CD4-positive, alpha-beta memory T cell (primary cell): ENCODE measurements at regions not wholly inside any gene's neighbourhood (a gene's known extent, or its start where the extent isn't known, plus 50 kb on each side); places are given as distances from the start of the nearest gene placed in this dataset.
"Not testable (repeated sequence)": the region's sequence is repeated elsewhere in the genome, so short reads cannot be mapped to it uniquely, and the experiment has no call there.

ENCODE experiments used
- CTCF ChIA-PET: fragments of 350-600 bp; sonication (Branson Sonifier 250); formaldehyde crosslinking; loops from one replicate; lab custom pipeline; 2021; ENCODE audit warnings: inconsistent platforms; ENCODE audit not compliant: partially characterized antibody; lab: Charles Lee
- POLR2A ChIA-PET: fragments of 350-600 bp; sonication (Branson Sonifier 250); formaldehyde crosslinking; loops from one replicate; lab custom pipeline; 2021; ENCODE audit not compliant: partially characterized antibody; lab: Charles Lee
- DNase-seq, 5 donors: peaks; one replicate each; pipeline versions ENCODE4 v3.0.0 to v3.0.0-alpha.2; 2020 to 2022; ENCODE audit warnings: mixed read lengths in 1 of 5
- H3K27ac ChIP-seq: one replicate; pipeline ENCODE4 v1.7.0; 2013; ENCODE audit warnings: low read depth, low read length
- H3K27me3 ChIP-seq: 2 replicates; pipeline ENCODE4 v1.7.0; 2013; ENCODE audit warnings: mild to moderate bottlenecking, low read length, moderate library complexity; ENCODE audit not compliant: insufficient read depth
- H3K36me3 ChIP-seq: 2 replicates; pipeline ENCODE4 v1.7.0; 2013; ENCODE audit warnings: mild to moderate bottlenecking, low read length, moderate library complexity; ENCODE audit not compliant: insufficient read depth
- H3K4me1 ChIP-seq: 2 replicates; pipeline ENCODE4 v1.7.0; 2013; ENCODE audit warnings: mild to moderate bottlenecking, low read length, moderate library complexity; ENCODE audit not compliant: insufficient read depth
- H3K4me3 ChIP-seq, 2 donors: one replicate each; pipeline ENCODE4 v1.7.0; 2013; ENCODE audit warnings: low read length in 2 of 2, mild to moderate bottlenecking in 1 of 2
- H3K9me3 ChIP-seq, 2 donors: one replicate each; pipeline ENCODE4 v1.7.0; 2013; ENCODE audit warnings: low read length in 2 of 2, control low read depth in 1 of 2; ENCODE audit not compliant: control insufficient read depth in 1 of 2
- H3K27ac Mint-ChIP-seq, 7 donors: one replicate each; pipeline ENCODE4 v1.8.0; 2020 to 2021; ENCODE audit warnings: mixed read lengths in 7 of 7, mild to moderate bottlenecking in 6 of 7, inconsistent platforms in 3 of 7, moderate library complexity in 3 of 7
- H3K27me3 Mint-ChIP-seq, 2 donors: one replicate each; pipeline ENCODE4 v1.8.0; 2020 to 2021; ENCODE audit warnings: mixed read lengths in 2 of 2
- H3K36me3 Mint-ChIP-seq, 2 donors: one replicate each; pipeline ENCODE4 v1.8.0; 2020 to 2021; ENCODE audit warnings: mixed read lengths in 2 of 2, inconsistent platforms in 1 of 2, mild to moderate bottlenecking in 1 of 2
- H3K4me1 Mint-ChIP-seq, 4 donors: one replicate each; pipeline ENCODE4 v1.8.0; 2020 to 2021; ENCODE audit warnings: mixed read lengths in 4 of 4, mild to moderate bottlenecking in 1 of 4
- H3K4me3 Mint-ChIP-seq, 8 donors: one replicate each; pipeline ENCODE4 v1.8.0; 2020 to 2021; ENCODE audit warnings: mixed read lengths in 8 of 8, mild to moderate bottlenecking in 7 of 8, moderate library complexity in 6 of 8, inconsistent platforms in 3 of 8
- H3K9me3 Mint-ChIP-seq, 8 donors: one replicate each; pipeline ENCODE4 v1.8.0; 2020 to 2021; ENCODE audit warnings: mixed read lengths in 8 of 8, mild to moderate bottlenecking in 5 of 8, inconsistent platforms in 3 of 8, moderate library complexity in 1 of 8
- intact Hi-C: fragments of 100-400 bp; cut with micrococcal nuclease; formaldehyde crosslinking; loops from one replicate; pipeline ENCODE4 v1.15.1; 2023

DNA sequence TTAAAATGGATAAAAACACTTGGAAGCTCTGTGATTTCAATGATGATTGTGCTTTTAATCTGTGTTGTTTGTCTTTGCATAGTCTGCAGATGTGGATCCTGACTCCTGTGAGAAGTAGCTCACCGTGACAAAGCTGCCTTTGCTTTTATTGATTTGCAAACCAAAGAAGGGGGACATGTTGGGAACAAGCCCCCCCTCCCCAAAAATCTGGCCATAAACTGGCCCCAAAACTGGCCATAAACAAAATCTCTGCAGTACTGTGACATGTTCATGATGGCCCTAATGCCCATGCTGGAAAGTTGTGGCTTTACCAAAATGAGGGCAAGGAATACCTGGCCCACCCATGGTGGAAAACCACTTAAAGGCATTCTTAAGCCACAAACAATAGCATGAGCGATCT is 202.4 kb downstream of the YTHDC2 start:
- CTCF ChIA-PET, POLR2A ChIA-PET: not testable (repeated sequence)
- peaks cover 8 to 39% (median 29%) of the 10 kb centered on the region in 8 donors for H3K9me3 Mint-ChIP-seq

DNA sequence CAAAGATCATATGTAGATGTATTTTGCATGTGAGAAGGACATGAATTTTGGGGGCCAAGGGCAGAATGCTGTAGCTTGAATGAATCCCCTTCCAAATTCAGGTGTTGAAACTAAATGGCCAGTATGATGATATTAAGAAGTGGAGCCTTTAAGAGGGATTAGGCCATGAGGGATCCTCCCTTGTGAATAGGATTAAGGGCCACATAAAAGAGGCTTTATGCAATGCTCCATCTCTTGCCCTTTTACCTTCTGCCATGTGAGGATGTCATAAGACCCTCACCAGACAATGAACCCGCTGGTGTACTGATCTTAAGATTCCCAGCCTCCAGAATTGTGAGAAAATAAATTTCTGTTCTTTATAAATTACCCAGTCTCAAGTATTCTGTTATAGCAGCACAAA is 206.1 kb downstream of the YTHDC2 start:
- H3K4me1 Mint-ChIP-seq: no peaks in the 10 kb centered on the region
- H3K4me3 ChIP-seq: no peak overlapping the region
- no peaks in the 10 kb centered on the region for H3K36me3 ChIP-seq
- peaks cover 0 to 3% of the 10 kb centered on the region in 2 donors for H3K27me3 Mint-ChIP-seq
- H3K9me3 Mint-ChIP-seq: peaks cover 7 to 33% (median 23%) of the 10 kb centered on the region in 8 donors
- H3K27me3 ChIP-seq: no peaks in the 10 kb centered on the region
- ChIA-PET CTCF (no interaction called here), POLR2A (no interaction called here)
- H3K27ac ChIP-seq: no peak overlapping the region
- H3K27ac Mint-ChIP-seq: no peak overlapping the region
- DNase-seq: no peak
- H3K9me3 ChIP-seq: peaks cover 0 to 2% of the 10 kb centered on the region in 2 donors
- no peaks in the 10 kb centered on the region for H3K4me1 ChIP-seq
- peaks cover 0 to 2% of the 10 kb centered on the region in 2 donors for H3K36me3 Mint-ChIP-seq
- intact Hi-C loops: no loop called here
- no peak overlapping the region for H3K4me3 Mint-ChIP-seq

More for the DNA sequence above, 202.4 kb downstream of the YTHDC2 start:
- H3K27me3 Mint-ChIP-seq, H3K9me3 ChIP-seq, H3K36me3 ChIP-seq, H3K27me3 ChIP-seq, DNase-seq, H3K4me3 Mint-ChIP-seq, H3K36me3 Mint-ChIP-seq, H3K4me1 Mint-ChIP-seq, H3K4me1 ChIP-seq, H3K4me3 ChIP-seq, intact Hi-C loops, H3K27ac Mint-ChIP-seq, H3K27ac ChIP-seq: not testable (repeated sequence)

DNA sequence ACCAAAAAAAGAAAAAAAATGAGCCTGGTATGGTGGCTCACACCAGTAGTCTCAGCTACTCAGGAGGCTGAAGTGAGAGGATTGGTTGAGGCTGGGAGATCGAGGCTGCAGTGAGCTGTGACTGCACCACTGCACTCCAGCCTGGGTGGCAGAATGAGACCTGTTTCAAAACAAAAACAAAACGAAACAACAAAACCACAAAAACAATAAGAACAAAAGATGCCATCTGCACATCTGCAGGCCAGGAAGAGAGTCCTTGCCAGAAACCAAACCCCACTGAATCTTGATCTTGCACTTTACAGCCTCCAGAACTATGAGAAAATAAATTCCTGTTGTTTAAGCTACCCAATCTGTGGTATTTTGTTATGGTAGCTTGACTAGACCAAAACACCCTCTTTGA is 207.7 kb downstream of the YTHDC2 start:
- no peak overlapping the region for H3K27ac ChIP-seq
- no peaks in the 10 kb centered on the region for H3K4me1 ChIP-seq
- H3K4me3 ChIP-seq: no peak overlapping the region
- ChIA-PET POLR2A (no interaction called here), CTCF (no interaction called here)
- DNase-seq: no peak
- intact Hi-C loops: no loop called here
- no peaks in the 10 kb centered on the region for H3K27me3 ChIP-seq
- no peaks in the 10 kb centered on the region for H3K9me3 ChIP-seq
- H3K4me1 Mint-ChIP-seq: no peaks in the 10 kb centered on the region
- H3K36me3 Mint-ChIP-seq: peaks cover 0 to 2% of the 10 kb centered on the region in 2 donors
- no peak overlapping the region for H3K4me3 Mint-ChIP-seq
- peaks cover 0 to 5% of the 10 kb centered on the region in 2 donors for H3K27me3 Mint-ChIP-seq
- H3K36me3 ChIP-seq: no peaks in the 10 kb centered on the region
- H3K9me3 Mint-ChIP-seq: peaks cover 0 to 18% (median 11%) of the 10 kb centered on the region in 8 donors
- no peak overlapping the region for H3K27ac Mint-ChIP-seq

DNA sequence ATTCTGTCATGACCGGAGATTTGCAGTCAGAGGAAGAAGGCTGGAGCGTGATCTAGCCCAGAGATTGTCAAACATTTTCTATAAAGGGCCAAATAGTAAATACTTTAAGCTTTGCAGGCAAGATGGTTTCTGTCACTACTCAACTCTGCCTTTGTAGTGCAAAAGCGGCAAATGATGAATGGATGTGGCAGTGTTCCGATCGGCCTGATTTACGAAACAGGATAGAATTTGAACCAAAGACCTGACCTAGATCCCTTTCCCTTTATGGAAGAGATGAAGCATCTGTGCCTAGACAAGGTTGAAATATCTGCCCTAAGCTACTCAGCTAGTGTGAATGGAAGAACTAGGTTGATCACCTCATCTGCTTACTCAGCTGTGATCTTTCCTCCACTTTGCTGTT is 209.5 kb downstream of the YTHDC2 start:
- Histone ChIP-seq H3K27ac (no peak overlapping the region), H3K27me3 (no peaks in the 10 kb centered on the region), H3K4me3 (no peak overlapping the region), H3K4me1 (no peaks in the 10 kb centered on the region), H3K36me3 (no peaks in the 10 kb centered on the region), H3K9me3 (no peaks in the 10 kb centered on the region)
- Mint-ChIP-seq H3K9me3 (peaks cover 0 to 11% (median 5%) of the 10 kb centered on the region in 8 donors), H3K27me3 (peaks cover 0 to 5% of the 10 kb centered on the region in 2 donors), H3K4me3 (no peak overlapping the region), H3K4me1 (no peaks in the 10 kb centered on the region), H3K27ac (no peak overlapping the region), H3K36me3 (no peaks in the 10 kb centered on the region)
- CTCF ChIA-PET: no interaction called here
- no peak for DNase-seq
- POLR2A ChIA-PET: no interaction called here
- intact Hi-C loops: no loop called here

DNA sequence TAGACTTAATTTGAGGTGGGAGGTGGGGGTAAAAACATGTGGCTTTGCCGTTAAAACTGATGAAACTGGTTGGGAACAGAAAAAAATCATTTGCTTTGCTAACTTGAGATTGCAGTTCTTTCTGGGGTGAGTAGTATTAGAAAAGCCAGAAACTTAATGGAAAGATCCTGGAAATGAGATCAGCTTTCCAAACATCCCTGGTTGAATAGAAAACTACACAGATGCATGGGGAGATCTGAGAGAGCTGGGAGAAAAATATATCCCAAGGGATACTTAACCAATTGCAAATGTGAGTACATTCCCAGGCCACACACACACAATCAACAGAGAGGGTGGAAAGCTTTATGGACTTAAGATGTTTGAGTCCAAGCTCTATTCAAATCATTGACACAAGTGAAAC is 222.3 kb downstream of the YTHDC2 start:
- Mint-ChIP-seq H3K9me3 (peaks cover 0 to 3% (median 0%) of the 10 kb centered on the region in 8 donors), H3K27me3 (no peaks in the 10 kb centered on the region), H3K27ac (no peak overlapping the region), H3K4me3 (no peak overlapping the region), H3K4me1 (no peaks in the 10 kb centered on the region), H3K36me3 (no peaks in the 10 kb centered on the region)
- no peak for DNase-seq
- intact Hi-C loops: no loop called here
- Histone ChIP-seq H3K36me3 (no peaks in the 10 kb centered on the region), H3K4me3 (no peak overlapping the region), H3K9me3 (no peaks in the 10 kb centered on the region), H3K27me3 (no peaks in the 10 kb centered on the region), H3K4me1 (no peaks in the 10 kb centered on the region), H3K27ac (no peak overlapping the region)
- ChIA-PET POLR2A (no interaction called here), CTCF (no interaction called here)

DNA sequence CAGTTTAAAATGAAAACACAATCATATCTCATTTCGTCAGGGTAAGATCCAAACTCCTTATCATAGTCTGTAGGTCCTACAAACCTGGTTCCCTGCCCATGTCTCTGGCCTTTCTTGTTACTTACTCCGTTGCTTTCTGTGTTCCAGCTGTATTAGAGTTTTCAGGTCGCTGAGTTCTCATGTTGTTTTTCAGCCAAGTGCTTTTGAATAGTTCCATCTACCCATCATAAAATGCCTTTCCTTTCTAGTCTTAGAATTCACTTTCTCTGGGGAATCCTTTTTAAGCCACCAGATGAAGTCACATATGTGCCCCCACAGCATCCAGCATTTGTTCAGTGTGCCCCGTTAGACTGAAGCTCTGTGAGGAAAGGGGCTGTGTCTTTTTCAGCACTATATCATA is 228.7 kb downstream of the YTHDC2 start:
- H3K4me1 ChIP-seq: no peaks in the 10 kb centered on the region
- H3K27me3 ChIP-seq: no peaks in the 10 kb centered on the region
- H3K36me3 Mint-ChIP-seq: no peaks in the 10 kb centered on the region
- H3K4me3 Mint-ChIP-seq: no peak overlapping the region
- H3K4me1 Mint-ChIP-seq: no peaks in the 10 kb centered on the region
- no peaks in the 10 kb centered on the region for H3K9me3 ChIP-seq
- DNase-seq: no peak
- intact Hi-C loops: no loop called here
- no peak overlapping the region for H3K27ac Mint-ChIP-seq
- no peak overlapping the region for H3K4me3 ChIP-seq
- peaks cover 0 to 3% (median 0%) of the 10 kb centered on the region in 8 donors for H3K9me3 Mint-ChIP-seq
- no peak overlapping the region for H3K27ac ChIP-seq
- POLR2A ChIA-PET: no interaction called here
- no peaks in the 10 kb centered on the region for H3K36me3 ChIP-seq
- no peaks in the 10 kb centered on the region for H3K27me3 Mint-ChIP-seq
- CTCF ChIA-PET: interaction anchor here (0.7 kb wide), 1 partner anchor 220 kb away, joined by 3 read pairs; no protein-coding TSS in a partner anchor

DNA sequence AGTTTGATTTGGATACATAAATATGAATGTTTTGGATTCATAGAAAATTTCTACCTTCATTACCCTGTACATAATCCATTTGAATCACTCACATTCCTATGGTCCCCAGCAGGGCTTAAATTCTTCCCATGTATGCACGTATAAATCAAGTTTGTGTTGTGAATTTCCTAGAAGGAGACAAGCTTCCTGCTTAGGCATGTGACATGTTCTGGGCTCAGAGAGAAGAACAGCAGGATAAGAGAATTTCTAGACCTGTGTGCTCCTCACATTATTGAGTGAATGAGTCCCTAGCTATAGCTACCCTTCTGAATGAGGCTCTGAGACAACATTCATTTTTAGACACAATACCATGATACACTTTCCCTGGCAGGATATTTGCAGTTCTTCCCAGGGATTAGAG is 229.1 kb downstream of the YTHDC2 start:
- Mint-ChIP-seq H3K4me3 (no peak overlapping the region), H3K36me3 (no peaks in the 10 kb centered on the region), H3K4me1 (no peaks in the 10 kb centered on the region), H3K9me3 (peaks cover 0 to 3% (median 0%) of the 10 kb centered on the region in 8 donors), H3K27me3 (no peaks in the 10 kb centered on the region), H3K27ac (no peak overlapping the region)
- no peaks in the 10 kb centered on the region for H3K9me3 ChIP-seq
- no peaks in the 10 kb centered on the region for H3K4me1 ChIP-seq
- H3K4me3 ChIP-seq: no peak overlapping the region
- no peaks in the 10 kb centered on the region for H3K27me3 ChIP-seq
- no peaks in the 10 kb centered on the region for H3K36me3 ChIP-seq
- intact Hi-C loops: no loop called here
- no peak overlapping the region for H3K27ac ChIP-seq
- CTCF ChIA-PET: no interaction called here
- POLR2A ChIA-PET: no interaction called here
- DNase-seq: no peak

DNA sequence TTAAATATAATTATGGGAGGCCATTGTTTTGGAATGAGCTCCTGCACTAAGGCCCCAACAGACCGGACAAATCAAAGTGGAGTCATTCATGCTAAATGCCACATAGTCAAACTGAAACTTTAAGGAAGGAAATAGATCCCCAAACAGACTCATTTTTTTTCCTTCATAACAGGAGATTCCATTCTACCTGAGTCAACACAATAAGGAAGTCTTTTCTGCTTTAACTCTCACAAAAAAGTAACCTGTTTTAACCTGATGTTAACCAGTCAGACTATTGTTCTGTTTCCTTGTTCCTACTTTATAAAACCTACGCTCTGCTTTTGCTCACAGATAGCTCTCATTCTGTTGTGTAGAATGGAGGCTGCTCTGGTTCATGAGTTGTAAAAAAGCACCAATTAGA is 234.9 kb downstream of the YTHDC2 start:
- H3K4me1 Mint-ChIP-seq: no peaks in the 10 kb centered on the region
- no peaks in the 10 kb centered on the region for H3K36me3 Mint-ChIP-seq
- H3K4me3 Mint-ChIP-seq: no peak overlapping the region
- Histone ChIP-seq H3K9me3 (no peaks in the 10 kb centered on the region), H3K4me1 (no peaks in the 10 kb centered on the region), H3K27me3 (no peaks in the 10 kb centered on the region), H3K4me3 (no peak overlapping the region), H3K27ac (no peak overlapping the region), H3K36me3 (no peaks in the 10 kb centered on the region)
- POLR2A ChIA-PET: no interaction called here
- intact Hi-C loops: no loop called here
- CTCF ChIA-PET: no interaction called here
- no peaks in the 10 kb centered on the region for H3K27me3 Mint-ChIP-seq
- DNase-seq: no peak
- peaks cover 0 to 6% (median 0%) of the 10 kb centered on the region in 8 donors for H3K9me3 Mint-ChIP-seq
- H3K27ac Mint-ChIP-seq: no peak overlapping the region
